CD14-positive monocyte (primary cell): ENCODE measurements at regions not wholly inside any gene's neighbourhood (a gene's known extent, or its start where the extent isn't known, plus 50 kb on each side); places are given as distances from the start of the nearest gene placed in this dataset.

ENCODE experiments used
- DNase-seq, 3 donors: peaks; one replicate each; pipeline ENCODE4 v3.0.0-alpha.2; 2011 to 2022
- H2AFZ ChIP-seq: 2 replicates; pipeline ENCODE4 v1.6.0; 2012; ENCODE audit warnings: mild to moderate bottlenecking, low read depth, low read length, inconsistent platforms; ENCODE audit not compliant: insufficient read depth, poor library complexity, severe bottlenecking
- H3K27ac ChIP-seq, 2 donors: 1 replicate in 1 of 2; 2 replicates in 1 of 2; pipeline ENCODE4 v1.5.1; 2012 to 2013; ENCODE audit warnings: low read length in 2 of 2, control low read depth in 1 of 2, inconsistent platforms in 1 of 2, low read depth in 1 of 2, mild to moderate bottlenecking in 1 of 2
- H3K27me3 ChIP-seq, 2 donors: one replicate each; pipeline versions ENCODE4 v1.6.0 to v1.6.1; 2011 to 2013; ENCODE audit warnings: low read length in 2 of 2; ENCODE audit not compliant: control insufficient read depth in 2 of 2, insufficient read depth in 2 of 2
- H3K36me3 ChIP-seq, 2 donors: replicated peaks in 1 of 2; 1 replicate in 1 of 2; 2 replicates in 1 of 2; pipeline versions ENCODE4 v1.5.1 to v1.6.1; 2012 to 2013; ENCODE audit warnings: low read length in 2 of 2, control low read depth in 1 of 2, inconsistent platforms in 1 of 2, mild to moderate bottlenecking in 1 of 2; ENCODE audit not compliant: insufficient read depth in 2 of 2, control insufficient read depth in 1 of 2
- H3K4me1 ChIP-seq, 2 donors: 1 replicate in 1 of 2; 2 replicates in 1 of 2; pipeline versions ENCODE4 v1.5.1 to v1.6.1; 2012 to 2013; ENCODE audit warnings: low read length in 2 of 2, control low read depth in 1 of 2, inconsistent platforms in 1 of 2, mild to moderate bottlenecking in 1 of 2, moderate library complexity in 1 of 2; ENCODE audit not compliant: insufficient read depth in 2 of 2, control insufficient read depth in 1 of 2
- H3K4me2 ChIP-seq: replicated peaks from 2 replicates; pipeline ENCODE3; 2012; ENCODE audit warnings: low read length, moderate library complexity, mild to moderate bottlenecking; ENCODE audit not compliant: poor library complexity, severe bottlenecking; ENCODE audit errors: extremely low read depth
- H3K4me3 ChIP-seq, 3 experiments: fragments of 200-600 bp in 1 of 3; sonication (generic) in 1 of 3; replicated peaks in 1 of 3; 1 replicate in 2 of 3; 2 replicates in 1 of 3; pipeline ENCODE4 v1.5.1; 2011 to 2013; ENCODE audit warnings: low read length in 3 of 3, mild to moderate bottlenecking in 3 of 3, control low read depth in 2 of 3, low read depth in 2 of 3, inconsistent platforms in 1 of 3, moderate library complexity in 1 of 3
- H3K79me2 ChIP-seq: 2 replicates; pipeline ENCODE4 v1.6.0; 2012; ENCODE audit warnings: mild to moderate bottlenecking, control low read depth, inconsistent platforms, low read length, moderate library complexity; ENCODE audit not compliant: insufficient read depth
- H3K9ac ChIP-seq: 2 replicates; pipeline ENCODE4 v1.6.0; 2017; ENCODE audit warnings: low read length, mild to moderate bottlenecking; ENCODE audit not compliant: insufficient read depth, poor library complexity, severe bottlenecking
- H3K9me3 ChIP-seq, 2 donors: replicated peaks in 1 of 2; 1 replicate in 1 of 2; 2 replicates in 1 of 2; pipeline versions ENCODE4 v1.5.1 to v1.6.1; 2012 to 2013; ENCODE audit warnings: low read length in 2 of 2, control low read depth in 1 of 2; ENCODE audit not compliant: control insufficient read depth in 1 of 2, insufficient read depth in 1 of 2
- H4K20me1 ChIP-seq: 2 replicates; pipeline ENCODE4 v1.6.0; 2012; ENCODE audit warnings: mild to moderate bottlenecking, low read length, control low read depth, moderate library complexity; ENCODE audit not compliant: insufficient read depth
- H3K27ac Mint-ChIP-seq, 7 donors: one replicate each; pipeline ENCODE4 v1.8.0; 2020; ENCODE audit warnings: mild to moderate bottlenecking in 7 of 7, mixed read lengths in 7 of 7, moderate library complexity in 6 of 7, inconsistent platforms in 2 of 7
- H3K27me3 Mint-ChIP-seq, 3 donors: one replicate each; pipeline ENCODE4 v1.8.0; 2021 to 2022; ENCODE audit warnings: low read depth in 3 of 3, mild to moderate bottlenecking in 3 of 3, mixed read lengths in 3 of 3, moderate library complexity in 3 of 3, inconsistent platforms in 1 of 3
- H3K36me3 Mint-ChIP-seq, 2 donors: one replicate each; pipeline ENCODE4 v1.8.0; 2020; ENCODE audit warnings: mixed read lengths in 2 of 2, inconsistent platforms in 1 of 2, mild to moderate bottlenecking in 1 of 2
- H3K4me1 Mint-ChIP-seq: one replicate; pipeline ENCODE4 v1.8.0; 2020; ENCODE audit warnings: mild to moderate bottlenecking, mixed read lengths
- H3K4me3 Mint-ChIP-seq, 2 donors: one replicate each; pipeline ENCODE4 v1.8.0; 2020; ENCODE audit warnings: mild to moderate bottlenecking in 2 of 2, mixed read lengths in 2 of 2, moderate library complexity in 1 of 2
- H3K9me3 Mint-ChIP-seq, 7 donors: one replicate each; pipeline ENCODE4 v1.8.0; 2020 to 2022; ENCODE audit warnings: mixed read lengths in 7 of 7, mild to moderate bottlenecking in 6 of 7, moderate library complexity in 6 of 7, inconsistent platforms in 2 of 7
- WGBS: methylation state at CpG from one replicate; pipeline ENCODE4 v1.1.5; 2013; ENCODE audit warnings: missing lambda C conversion rate; ENCODE audit not compliant: insufficient coverage; 5-methylcytosine and 5-hydroxymethylcytosine counted together
- intact Hi-C, 2 donors: fragments of 100-400 bp; cut with micrococcal nuclease; formaldehyde crosslinking; loops; one replicate each; pipeline versions ENCODE4 v1.15.0 to v1.15.1; 2023
- TF ChIP-seq, protein P1 (sequence below): fragments of 200-600 bp; IDR thresholded peaks from one replicate; pipeline ENCODE4 v1.8.0; 2022; ENCODE audit warnings: antibody characterized with exemption, mild to moderate bottlenecking

DNA sequence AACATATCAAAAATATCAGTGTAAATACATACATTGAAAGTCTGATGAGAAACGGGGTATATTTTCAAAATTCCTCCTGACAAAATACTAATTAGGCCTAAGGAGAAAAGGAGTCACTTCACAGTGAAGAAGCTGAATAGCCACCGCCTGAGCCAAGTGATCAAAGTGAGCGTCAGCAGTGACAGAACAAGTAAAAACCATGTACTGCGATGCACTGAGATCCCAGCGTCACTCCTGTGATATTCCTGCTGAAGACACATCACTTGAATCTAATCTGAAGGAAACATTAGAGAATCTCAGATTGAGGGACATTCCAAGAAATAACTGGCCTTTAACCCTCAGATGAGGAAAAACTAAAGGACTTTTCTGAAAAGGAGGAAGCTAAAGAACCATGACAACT, 285.3 kb downstream of the EN1 start:
- Mint-ChIP-seq H3K4me1 (no peaks in the 10 kb centered on the region), H3K4me3 (no peak overlapping the region), H3K36me3 (no peaks in the 10 kb centered on the region), H3K27me3 (peaks cover 2 to 3% (median 2%) of the 10 kb centered on the region in 3 donors), H3K9me3 (peaks cover 0 to 5% (median 0%) of the 10 kb centered on the region in 7 donors), H3K27ac (no peak overlapping the region)
- no peak overlapping the region for H3K4me3 ChIP-seq
- no peaks in the 10 kb centered on the region for H3K4me1 ChIP-seq
- no peak overlapping the region for H3K9ac ChIP-seq
- TF ChIP-seq, protein P1, sequence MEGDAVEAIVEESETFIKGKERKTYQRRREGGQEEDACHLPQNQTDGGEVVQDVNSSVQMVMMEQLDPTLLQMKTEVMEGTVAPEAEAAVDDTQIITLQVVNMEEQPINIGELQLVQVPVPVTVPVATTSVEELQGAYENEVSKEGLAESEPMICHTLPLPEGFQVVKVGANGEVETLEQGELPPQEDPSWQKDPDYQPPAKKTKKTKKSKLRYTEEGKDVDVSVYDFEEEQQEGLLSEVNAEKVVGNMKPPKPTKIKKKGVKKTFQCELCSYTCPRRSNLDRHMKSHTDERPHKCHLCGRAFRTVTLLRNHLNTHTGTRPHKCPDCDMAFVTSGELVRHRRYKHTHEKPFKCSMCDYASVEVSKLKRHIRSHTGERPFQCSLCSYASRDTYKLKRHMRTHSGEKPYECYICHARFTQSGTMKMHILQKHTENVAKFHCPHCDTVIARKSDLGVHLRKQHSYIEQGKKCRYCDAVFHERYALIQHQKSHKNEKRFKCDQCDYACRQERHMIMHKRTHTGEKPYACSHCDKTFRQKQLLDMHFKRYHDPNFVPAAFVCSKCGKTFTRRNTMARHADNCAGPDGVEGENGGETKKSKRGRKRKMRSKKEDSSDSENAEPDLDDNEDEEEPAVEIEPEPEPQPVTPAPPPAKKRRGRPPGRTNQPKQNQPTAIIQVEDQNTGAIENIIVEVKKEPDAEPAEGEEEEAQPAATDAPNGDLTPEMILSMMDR, result no peak
- H3K9me3 ChIP-seq, result no peaks in the 10 kb centered on the region
- H4K20me1 ChIP-seq, result no peaks in the 10 kb centered on the region
- no peaks in the 10 kb centered on the region for H3K36me3 ChIP-seq
- H3K27ac ChIP-seq, result no peak overlapping the region
- 100% methylated on average over 1 of the region's 5 CpGs for WGBS
- H3K4me2 ChIP-seq, result no peak overlapping the region
- H2AFZ ChIP-seq, result no peak overlapping the region
- intact Hi-C loops, result no loop called here
- no peaks in the 10 kb centered on the region for H3K27me3 ChIP-seq
- no peaks in the 10 kb centered on the region for H3K79me2 ChIP-seq
- DNase-seq, result no peak

DNA sequence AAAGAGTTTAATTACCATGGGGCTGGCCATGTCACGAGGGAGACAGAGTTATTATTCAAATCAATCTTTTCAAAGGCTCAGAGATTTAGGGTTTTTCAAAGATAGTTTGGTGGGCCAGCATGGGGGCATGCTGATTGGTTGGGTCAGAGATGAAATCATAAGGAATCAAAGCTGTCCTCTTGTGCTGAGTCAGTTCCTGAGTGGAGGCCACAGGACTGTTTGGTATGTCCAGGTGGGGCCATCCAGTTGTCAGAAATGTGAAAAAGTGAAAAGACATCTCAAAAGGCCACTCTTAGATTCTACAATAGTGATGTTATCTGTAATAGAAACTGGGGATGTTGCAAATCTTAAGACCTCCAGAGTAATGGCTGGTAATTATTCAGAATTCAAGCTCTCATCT, 288.6 kb downstream of the EN1 start:
- Histone ChIP-seq H3K79me2 (no peaks in the 10 kb centered on the region), H3K36me3 (no peaks in the 10 kb centered on the region), H3K4me3 (no peak overlapping the region), H3K27me3 (no peaks in the 10 kb centered on the region), H3K9me3 (no peaks in the 10 kb centered on the region), H3K27ac (no peak overlapping the region), H3K4me1 (no peaks in the 10 kb centered on the region), H2AFZ (no peak overlapping the region), H4K20me1 (no peaks in the 10 kb centered on the region), H3K4me2 (no peak overlapping the region), H3K9ac (no peak overlapping the region)
- WGBS, result 67% methylated on average over 1 of the region's 1 CpG
- intact Hi-C loops, result no loop called here
- TF ChIP-seq, protein P1, result no peak
- Mint-ChIP-seq H3K9me3 (peaks cover 0 to 3% (median 0%) of the 10 kb centered on the region in 7 donors), H3K27ac (peak overlapping the region in 1 of 7 donors; percentile 1), H3K4me3 (no peak overlapping the region), H3K4me1 (no peaks in the 10 kb centered on the region), H3K27me3 (peaks cover 0 to 6% (median 3%) of the 10 kb centered on the region in 3 donors), H3K36me3 (no peaks in the 10 kb centered on the region)
- no peak for DNase-seq
